ENCODE measurements at regions not wholly inside any gene's neighbourhood (a gene's known extent, or its start where the extent isn't known, plus 50 kb on each side); places are given as distances from the start of the nearest gene placed in this dataset.

- DNase-seq (ENCODE audit: low read depth), result no peak
Observed at GRCh38 chr5:145198525-145199260, 636.4 kb downstream of the PRELID2 start.

DNA sequence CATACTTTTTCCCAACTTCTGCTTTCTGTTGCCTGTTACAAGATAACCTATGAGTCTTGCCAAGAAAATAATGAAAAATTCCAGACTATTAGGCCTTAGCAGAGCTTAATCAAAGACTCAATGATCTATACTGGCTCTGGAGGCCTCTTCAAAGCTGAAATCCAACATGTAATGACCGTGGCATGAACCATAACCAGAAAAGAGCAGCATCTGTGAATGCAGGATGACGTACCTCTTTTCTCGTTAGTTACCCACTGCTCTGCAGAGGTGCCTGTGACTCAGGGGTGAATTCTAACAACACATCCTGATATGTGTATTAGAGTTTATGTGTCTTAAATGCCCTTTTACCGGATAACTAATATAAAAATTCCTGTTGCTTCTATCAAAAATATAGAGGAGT lies 645.4 kb downstream of the PRELID2 start:
- DNase-seq (ENCODE audit: low read depth), result no peak

GRCh38 chr5:145180371-145180770 lies 654.8 kb downstream of the PRELID2 start:
- DNase-seq (ENCODE audit: low read depth), result no peak

- no peak for DNase-seq (ENCODE audit: low read depth)
Observed at GRCh38 chr5:145178641-145179523, 656.3 kb downstream of the PRELID2 start.

DNA sequence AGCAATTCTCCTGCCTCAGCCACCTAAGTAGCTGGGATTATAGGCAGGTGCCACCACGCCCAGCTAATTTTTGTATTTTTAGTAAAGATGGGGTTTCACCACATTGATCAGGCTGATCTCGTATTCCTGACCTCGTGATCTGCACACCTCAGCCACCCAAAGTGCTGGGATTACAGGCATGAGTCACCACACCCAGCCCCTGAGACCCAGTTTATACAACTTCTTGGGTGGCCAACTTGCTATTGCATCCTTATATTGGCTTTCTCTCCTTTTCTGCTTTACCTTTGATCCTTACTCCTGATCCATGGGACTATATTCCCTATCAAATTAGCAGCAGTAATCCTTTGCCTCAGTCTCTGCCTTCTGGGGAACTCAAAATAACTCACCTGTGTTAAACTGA lies 659.1 kb downstream of the PRELID2 start:
- no peak for DNase-seq (ENCODE audit: low read depth)

GRCh38 chr5:145166110-145166509 lies 669.0 kb downstream of the PRELID2 start:
- DNase-seq (ENCODE audit: low read depth), result no peak

DNA sequence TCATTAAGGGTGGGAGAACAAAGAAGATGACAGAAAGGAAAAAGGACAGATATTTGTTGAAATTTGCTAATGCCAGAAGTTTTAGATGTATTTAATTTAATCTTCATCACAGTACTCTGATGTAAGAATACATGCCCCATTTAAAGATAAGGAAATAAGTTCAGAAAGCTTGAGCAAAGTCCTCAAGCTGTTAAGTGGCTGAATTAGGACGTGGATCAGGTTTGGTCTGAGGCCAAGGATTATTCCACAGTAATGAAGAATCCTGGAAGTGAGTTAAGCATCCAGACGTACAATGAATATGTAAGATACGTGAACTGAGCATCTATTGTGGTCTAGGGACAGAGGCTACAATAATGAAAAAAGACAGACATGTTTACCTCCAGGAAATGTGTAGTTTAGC lies 671.3 kb downstream of the PRELID2 start:
- no peak for DNase-seq (ENCODE audit: low read depth)

DNA sequence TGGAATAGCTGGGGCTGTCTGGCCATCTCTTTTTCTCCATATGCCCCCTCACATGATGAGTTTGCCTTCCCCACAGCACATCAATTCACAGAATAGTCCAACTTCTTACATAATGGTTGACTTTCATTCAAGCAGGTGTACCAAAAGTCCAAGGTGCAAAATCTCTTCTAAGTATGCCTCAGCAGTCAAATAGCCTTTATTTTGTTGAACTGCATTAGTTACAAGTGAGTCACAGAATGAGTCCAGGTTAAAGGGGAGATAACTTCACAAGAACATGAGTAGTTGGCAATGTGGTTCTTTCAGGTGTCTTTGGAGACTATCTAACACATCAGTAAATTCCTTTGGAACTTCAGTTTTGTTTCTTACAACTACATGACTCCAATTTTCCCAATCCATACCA lies 672.5 kb downstream of the PRELID2 start:
- DNase-seq (ENCODE audit: low read depth), result peak; percentile 6

DNA sequence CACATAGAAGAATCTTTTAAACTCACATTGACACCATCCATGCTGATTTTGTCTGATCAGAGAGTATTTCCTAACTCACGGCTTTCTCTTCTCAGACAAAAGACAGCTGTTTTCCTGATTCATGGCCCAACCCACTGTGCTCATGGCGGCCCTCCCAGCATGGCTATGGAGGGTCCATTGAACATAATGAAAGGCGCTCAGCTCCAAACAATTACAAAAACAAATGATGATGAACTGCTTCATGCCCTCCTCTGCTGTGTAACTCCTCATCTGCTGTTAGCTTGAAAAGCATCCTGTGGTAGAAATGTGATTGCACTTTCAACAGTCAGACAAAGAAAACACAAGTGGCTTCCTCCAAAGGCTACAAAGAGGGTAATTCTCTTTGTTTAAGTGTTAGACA lies 673.8 kb downstream of the PRELID2 start:
- no peak for DNase-seq (ENCODE audit: low read depth)

DNA sequence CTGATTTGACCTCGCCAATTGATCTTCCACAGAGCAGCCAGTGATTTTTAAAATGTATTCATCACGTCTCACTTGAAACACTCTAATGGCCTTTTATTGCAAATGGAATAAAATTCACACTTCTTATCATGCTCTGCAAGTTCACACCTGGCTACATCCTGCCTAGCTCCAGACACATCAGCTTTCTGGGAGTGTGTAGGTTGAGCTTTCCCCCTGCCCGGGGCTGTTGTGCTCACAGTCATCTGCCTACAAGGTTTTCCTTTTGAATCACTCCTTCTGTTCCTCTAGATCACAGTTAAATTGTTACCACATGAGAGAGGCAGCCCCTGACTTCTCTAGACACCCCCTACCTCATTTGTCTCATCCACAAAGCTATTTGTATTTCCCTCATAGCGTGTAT lies 674.5 kb downstream of the PRELID2 start:
- DNase-seq (ENCODE audit: low read depth), result no peak

DNA sequence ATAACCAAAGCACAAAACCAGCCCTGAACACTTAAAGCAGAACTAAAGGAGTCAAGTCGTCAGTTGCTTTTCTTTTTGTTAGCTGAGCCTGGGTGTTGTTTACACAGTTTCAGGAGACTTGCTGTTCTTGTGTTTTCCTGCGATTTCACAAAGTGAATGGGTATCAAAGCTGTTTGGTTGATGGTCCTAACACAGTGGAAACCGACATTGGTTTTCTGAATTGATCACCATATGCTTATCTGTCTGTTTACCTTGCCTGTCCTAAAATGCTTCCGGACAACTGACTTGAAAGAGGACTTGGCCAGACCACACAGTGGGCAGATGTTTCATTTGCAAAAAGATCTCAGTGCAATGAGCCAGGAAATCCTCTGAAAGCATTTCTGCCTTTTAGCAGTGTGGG lies 676.4 kb downstream of the PRELID2 start:
- no peak for DNase-seq (ENCODE audit: low read depth)

DNA sequence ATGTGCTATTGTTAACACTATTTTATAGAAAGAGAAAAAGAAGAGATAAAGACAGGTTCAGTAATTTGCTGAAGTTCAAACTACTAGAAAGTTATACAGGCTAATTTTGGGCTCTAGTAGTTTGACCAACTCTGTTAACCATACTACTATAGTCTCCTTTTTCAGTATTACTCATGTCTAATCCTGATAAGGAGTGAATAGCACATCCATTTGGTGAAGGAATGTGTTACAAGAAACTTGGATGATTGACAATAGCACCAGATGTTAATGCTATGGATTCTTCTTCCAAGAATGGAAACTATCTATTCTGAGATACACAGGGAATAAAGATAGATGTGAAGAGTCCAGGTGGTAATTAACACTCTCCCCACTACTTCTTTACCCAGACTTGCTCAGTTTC lies 677.3 kb downstream of the PRELID2 start:
- peak; percentile 56 for DNase-seq (ENCODE audit: low read depth)

GRCh38 chr5:145141534-145141933 lies 693.6 kb downstream of the PRELID2 start:
- DNase-seq (ENCODE audit: low read depth), result no peak

DNA sequence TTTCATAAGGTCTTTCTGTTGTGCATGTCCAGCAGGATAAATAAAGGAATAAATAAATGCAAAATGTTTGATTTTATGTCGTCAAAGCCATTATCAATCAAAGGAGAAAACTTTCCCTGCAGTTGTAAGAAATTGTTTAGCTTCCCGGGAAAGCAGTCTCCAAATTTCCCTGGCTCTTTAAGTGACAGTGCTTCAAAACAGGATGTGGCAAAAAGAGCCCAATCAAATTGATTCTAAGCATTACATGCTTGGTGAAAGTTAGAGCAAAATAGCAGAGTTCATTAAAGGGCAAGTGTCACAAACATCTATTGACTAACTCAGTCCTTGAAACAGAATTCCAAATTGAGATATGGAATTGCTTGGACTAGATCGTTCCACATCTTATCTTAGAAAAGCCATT lies 704.1 kb downstream of the PRELID2 start:
- DNase-seq (ENCODE audit: low read depth), result peak; percentile 3

GRCh38 chr5:145129797-145130196 lies 705.3 kb downstream of the PRELID2 start:
- no peak for DNase-seq (ENCODE audit: low read depth)

- peak; percentile 83 for DNase-seq (ENCODE audit: low read depth)
Observed at GRCh38 chr5:145124806-145125205, 710.3 kb downstream of the PRELID2 start.

- no peak for DNase-seq (ENCODE audit: low read depth)
Observed at GRCh38 chr5:145118611-145119010, 716.5 kb downstream of the PRELID2 start.

GRCh38 chr5:145118127-145118526 lies 717.0 kb downstream of the PRELID2 start:
- DNase-seq (ENCODE audit: low read depth), result peak; percentile 18

DNA sequence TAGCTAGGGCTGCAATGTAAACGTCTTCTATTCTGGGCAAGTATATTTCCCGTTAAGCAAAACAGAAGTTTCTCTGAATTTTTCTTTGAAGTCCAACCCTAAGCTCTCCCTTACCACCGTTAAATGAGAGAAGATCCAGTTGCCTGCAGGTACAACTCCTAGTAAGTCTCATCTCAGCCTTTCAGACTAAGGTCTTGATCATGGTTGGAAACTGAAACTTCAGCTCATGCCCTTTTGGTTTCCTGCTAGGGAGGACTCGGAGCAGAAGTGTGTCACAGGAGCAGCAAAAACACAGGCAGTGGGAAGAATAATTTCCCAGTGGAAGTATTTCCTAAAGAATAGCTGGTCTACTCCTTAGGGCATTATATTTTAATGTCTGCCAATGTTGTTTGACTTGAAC lies 717.9 kb downstream of the PRELID2 start:
- no peak for DNase-seq (ENCODE audit: low read depth)

- no peak for DNase-seq (ENCODE audit: low read depth)
Observed at GRCh38 chr5:145111420-145111819, 723.7 kb downstream of the PRELID2 start.

- no peak for DNase-seq (ENCODE audit: low read depth)
Observed at GRCh38 chr5:145110834-145111233, 724.3 kb downstream of the PRELID2 start.

DNA sequence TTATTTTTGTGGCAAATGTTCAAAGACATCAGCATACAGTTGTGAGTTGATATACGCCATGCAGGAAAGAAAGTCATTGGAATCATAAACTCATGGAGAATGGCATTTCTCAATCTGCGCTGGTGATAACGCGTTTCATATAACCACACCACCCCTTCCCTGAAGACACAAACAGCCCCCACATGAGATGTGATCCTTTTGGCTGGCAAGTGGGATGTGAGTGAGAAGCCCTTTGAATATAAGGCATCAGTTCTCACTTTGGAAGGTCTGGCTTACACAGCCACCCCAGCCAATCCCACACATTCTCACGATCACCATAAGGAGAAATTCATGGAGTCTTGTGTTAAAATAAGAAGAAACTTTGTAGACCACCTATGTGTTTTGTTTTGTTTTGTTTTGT lies 725.0 kb downstream of the PRELID2 start:
- DNase-seq (ENCODE audit: low read depth), result no peak

GRCh38 chr5:145105384-145105783 lies 729.8 kb downstream of the PRELID2 start:
- no peak for DNase-seq (ENCODE audit: low read depth)
